HG02588 (cell line): ENCODE measurements at regions not wholly inside any gene's neighbourhood (a gene's known extent, or its start where the extent isn't known, plus 50 kb on each side); places are given as distances from the start of the nearest gene placed in this dataset.

Experiments used
- ATAC-seq: cut with Tn5 transposase; IDR thresholded peaks from one replicate; pipeline ENCODE4 v1.9.1; 2021; ENCODE audit warnings: mild to moderate bottlenecking, moderate library complexity; ENCODE audit not compliant: unreplicated experiment

- ATAC-seq = no peak
Measured at GRCh38 chr4:57633212-57633859, 523.2 kb upstream of the IGFBP7 start.

GRCh38 chr4:57632564-57632963 lies 522.4 kb upstream of the IGFBP7 start:
- no peak for ATAC-seq

- ATAC-seq = no peak
Measured at GRCh38 chr4:57631147-57631546, 521.0 kb upstream of the IGFBP7 start.

GRCh38 chr4:57628004-57628403 lies 517.8 kb upstream of the IGFBP7 start:
- ATAC-seq = no peak

- no peak for ATAC-seq
Measured at GRCh38 chr4:57614257-57614932, 504.2 kb upstream of the IGFBP7 start.

- no peak for ATAC-seq
Measured at GRCh38 chr4:57612279-57612678, 502.1 kb upstream of the IGFBP7 start.

GRCh38 chr4:57607566-57608180 lies 497.5 kb upstream of the IGFBP7 start:
- no peak for ATAC-seq

- no peak for ATAC-seq
Measured at GRCh38 chr4:57605376-57605775, 495.2 kb upstream of the IGFBP7 start.

GRCh38 chr4:57602141-57602540 lies 492.0 kb upstream of the IGFBP7 start:
- ATAC-seq = no peak

- ATAC-seq = no peak
Measured at GRCh38 chr4:57591073-57591472, 480.9 kb upstream of the IGFBP7 start.

- ATAC-seq = no peak
Measured at GRCh38 chr4:57588557-57588956, 478.4 kb upstream of the IGFBP7 start.

- ATAC-seq = no peak
Measured at GRCh38 chr4:57580710-57581599, 470.8 kb upstream of the IGFBP7 start.

GRCh38 chr4:57575426-57575825 lies 465.2 kb upstream of the IGFBP7 start:
- ATAC-seq = no peak

- ATAC-seq = no peak
Measured at GRCh38 chr4:57554556-57555092, 444.4 kb upstream of the IGFBP7 start.

GRCh38 chr4:57553728-57554127 lies 443.5 kb upstream of the IGFBP7 start:
- no peak for ATAC-seq

- ATAC-seq = no peak
Measured at GRCh38 chr4:57550198-57550597, 440.0 kb upstream of the IGFBP7 start.

GRCh38 chr4:57548856-57549255 lies 438.7 kb upstream of the IGFBP7 start:
- no peak for ATAC-seq

- no peak for ATAC-seq
Measured at GRCh38 chr4:57544811-57545654, 434.8 kb upstream of the IGFBP7 start.

GRCh38 chr4:57504797-57505530 lies 394.8 kb upstream of the IGFBP7 start:
- ATAC-seq = no peak
